SK-N-MC (cell line): ENCODE measurements at regions not wholly inside any gene's neighbourhood (a gene's known extent, or its start where the extent isn't known, plus 50 kb on each side); places are given as distances from the start of the nearest gene placed in this dataset.

Source experiments
- DNase-seq: peaks from one replicate; pipeline ENCODE4 v3.0.0-alpha.2; 2011; ENCODE audit warnings: low read depth, low spot score
- H3K27ac ChIP-seq: fragments of 200-600 bp; sonication (generic); 2 replicates; pipeline ENCODE4 v1.5.1; 2016; ENCODE audit warnings: mixed run types
- H3K36me3 ChIP-seq: fragments of 200-600 bp; sonication (generic); 2 replicates; pipeline ENCODE4 v1.6.1; 2017; ENCODE audit warnings: antibody characterized with exemption, low read length, mixed read lengths; ENCODE audit not compliant: insufficient read depth
- H3K4me3 ChIP-seq: fragments of 200-600 bp; sonication (generic); 2 replicates; pipeline ENCODE4 v1.5.1; 2016
- H3K9ac ChIP-seq: fragments of 200-600 bp; sonication (generic); 2 replicates; pipeline ENCODE4 v1.8.0; 2017; ENCODE audit warnings: mixed run types, mixed read lengths; ENCODE audit not compliant: insufficient read length
- H3K9me3 ChIP-seq: fragments of 200-600 bp; sonication (generic); 2 replicates; pipeline ENCODE4 v1.6.1; 2017; ENCODE audit warnings: low read depth, mild to moderate bottlenecking, antibody characterized with exemption, low read length, moderate library complexity, mixed read lengths
- EZH2 ChIP-seq: fragments of 200-600 bp; sonication (generic); IDR thresholded peaks from one replicate; pipeline ENCODE4 v1.6.1; 2017; ENCODE audit warnings: antibody characterized with exemption
- FOXP2 ChIP-seq: optimal IDR thresholded peaks from 2 replicates; pipeline ENCODE3; 2011; ENCODE audit warnings: mild to moderate bottlenecking, moderate library complexity; ENCODE audit not compliant: insufficient read depth; ENCODE audit errors: extremely low read length, control extremely low read depth
- POLR2AphosphoS5 ChIP-seq: IDR thresholded peaks from 2 replicates; pipeline ENCODE4 v1.6.1; 2012; ENCODE audit warnings: mild to moderate bottlenecking, low read depth, low read length, borderline replicate concordance

DNA sequence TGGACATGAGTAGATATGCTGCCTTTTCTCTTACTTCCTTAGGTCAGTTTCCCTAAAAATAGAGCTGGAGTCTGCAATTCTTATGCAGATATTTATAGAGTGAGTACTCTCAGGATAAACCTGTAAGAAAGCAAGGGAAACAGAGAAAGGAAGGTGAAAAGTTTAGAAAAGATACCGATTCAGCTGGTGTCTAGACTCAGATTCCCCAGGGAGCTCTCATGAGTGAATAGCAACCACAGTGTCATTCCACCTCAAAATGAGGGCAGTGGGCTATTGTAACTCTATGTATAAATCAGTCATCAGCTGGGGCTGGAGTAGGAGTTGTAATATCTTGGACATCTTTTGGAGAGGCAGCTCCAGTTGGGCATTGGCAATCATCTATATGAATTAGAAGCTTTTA is 1485.1 kb upstream of the TMEFF2 start:
- no peaks in the 10 kb centered on the region for H3K36me3 ChIP-seq
- no peak overlapping the region for H3K4me3 ChIP-seq
- H3K9ac ChIP-seq, result no peak overlapping the region
- TF ChIP-seq POLR2AphosphoS5 (no peak), EZH2 (no peak), FOXP2 (no peak)
- H3K27ac ChIP-seq, result no peak overlapping the region
- 0 out of 2 replicates have a peak, but pooled peaks cover 2% of the 10 kb centered on the region for H3K9me3 ChIP-seq
- DNase-seq, result no peak

DNA sequence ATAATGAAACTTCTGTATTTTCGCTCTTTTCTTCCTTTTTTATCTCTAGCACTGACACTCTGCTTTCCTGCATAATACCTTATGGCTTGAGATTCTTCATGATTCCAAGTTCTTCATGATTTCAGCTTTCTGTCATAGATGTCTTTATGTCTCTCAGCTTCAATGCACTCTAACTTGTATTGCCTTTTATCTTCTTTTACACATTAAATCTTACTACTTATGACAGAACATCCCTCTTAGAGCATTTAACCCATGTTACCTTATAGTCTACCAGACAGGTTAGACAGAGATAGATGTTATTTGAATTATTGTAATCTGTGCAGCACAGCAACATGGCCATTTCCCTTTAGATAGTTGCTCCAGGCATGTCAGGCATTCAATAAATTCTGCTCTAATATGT is 1475.7 kb upstream of the TMEFF2 start:
- TF ChIP-seq EZH2 (no peak), POLR2AphosphoS5 (no peak), FOXP2 (no peak)
- no peak overlapping the region for H3K9ac ChIP-seq
- no peaks in the 10 kb centered on the region for H3K9me3 ChIP-seq
- H3K27ac ChIP-seq, result no peak overlapping the region
- no peaks in the 10 kb centered on the region for H3K36me3 ChIP-seq
- H3K4me3 ChIP-seq, result no peak overlapping the region
- no peak for DNase-seq

DNA sequence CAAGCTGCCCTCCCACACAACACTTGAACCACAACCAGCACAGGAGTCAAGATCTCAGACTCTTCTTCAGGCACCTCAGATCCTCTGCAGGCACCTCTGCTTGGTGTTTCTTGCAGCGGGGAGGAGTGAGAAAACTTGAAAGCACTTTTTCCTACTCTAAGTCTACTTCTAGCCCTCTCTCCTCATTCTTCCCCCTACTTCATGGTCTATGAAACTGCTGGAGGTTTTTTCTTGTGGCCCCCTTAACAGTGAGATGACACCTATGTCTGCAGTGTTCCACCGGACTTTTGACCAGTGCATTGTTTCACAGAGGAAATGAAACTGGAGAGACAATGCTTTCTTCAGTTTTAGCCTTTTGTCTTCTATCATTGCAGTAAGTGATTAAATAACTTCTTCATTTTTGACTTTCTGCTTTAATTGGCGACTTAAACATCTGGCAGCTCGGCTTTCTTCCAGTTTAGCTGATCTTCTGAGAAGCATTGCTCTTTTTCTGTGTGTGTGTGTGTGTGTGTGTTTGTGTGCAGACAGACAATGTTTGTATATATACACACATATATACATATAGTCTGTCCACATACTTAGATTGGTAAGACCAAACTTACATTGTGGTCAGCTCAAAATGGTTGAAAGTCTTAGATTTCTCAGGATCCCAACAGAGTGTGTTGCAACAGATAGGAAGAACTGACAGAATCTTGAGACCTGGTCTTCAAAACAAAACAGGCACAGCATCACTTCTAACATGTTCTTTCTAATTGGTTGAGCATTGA is 1474.0 kb upstream of the TMEFF2 start:
- no peak for DNase-seq
- TF ChIP-seq POLR2AphosphoS5, result no peak
- TF ChIP-seq EZH2, result no peak
- no peak for TF ChIP-seq FOXP2
- H3K36me3 ChIP-seq, result no peaks in the 10 kb centered on the region
- H3K9ac ChIP-seq, result no peak overlapping the region
- no peak overlapping the region for H3K4me3 ChIP-seq
- H3K27ac ChIP-seq, result no peak overlapping the region
- H3K9me3 ChIP-seq, result no peaks in the 10 kb centered on the region

DNA sequence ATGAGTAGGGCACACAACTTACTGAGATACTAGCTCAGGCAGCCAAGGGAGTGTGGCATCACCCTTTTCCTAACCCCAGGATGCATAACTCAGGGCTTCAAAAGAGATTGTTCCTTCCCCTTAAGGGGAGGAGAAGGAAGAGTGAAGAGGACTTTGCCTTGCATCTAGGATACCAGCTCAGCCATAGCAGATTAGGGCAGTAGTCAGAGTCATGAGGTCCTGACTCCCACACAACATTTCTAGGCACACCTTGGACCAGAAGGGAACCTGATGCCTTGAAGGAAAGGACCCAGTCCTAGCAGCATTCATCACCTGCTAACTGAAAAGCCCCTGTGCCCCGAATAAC is 1433.2 kb upstream of the TMEFF2 start:
- H3K9me3 ChIP-seq, result no peaks in the 10 kb centered on the region
- no peak overlapping the region for H3K27ac ChIP-seq
- TF ChIP-seq POLR2AphosphoS5 (no peak), FOXP2 (no peak), EZH2 (no peak)
- H3K36me3 ChIP-seq, result no peaks in the 10 kb centered on the region
- H3K9ac ChIP-seq, result no peak overlapping the region
- no peak for DNase-seq
- H3K4me3 ChIP-seq, result no peak overlapping the region

DNA sequence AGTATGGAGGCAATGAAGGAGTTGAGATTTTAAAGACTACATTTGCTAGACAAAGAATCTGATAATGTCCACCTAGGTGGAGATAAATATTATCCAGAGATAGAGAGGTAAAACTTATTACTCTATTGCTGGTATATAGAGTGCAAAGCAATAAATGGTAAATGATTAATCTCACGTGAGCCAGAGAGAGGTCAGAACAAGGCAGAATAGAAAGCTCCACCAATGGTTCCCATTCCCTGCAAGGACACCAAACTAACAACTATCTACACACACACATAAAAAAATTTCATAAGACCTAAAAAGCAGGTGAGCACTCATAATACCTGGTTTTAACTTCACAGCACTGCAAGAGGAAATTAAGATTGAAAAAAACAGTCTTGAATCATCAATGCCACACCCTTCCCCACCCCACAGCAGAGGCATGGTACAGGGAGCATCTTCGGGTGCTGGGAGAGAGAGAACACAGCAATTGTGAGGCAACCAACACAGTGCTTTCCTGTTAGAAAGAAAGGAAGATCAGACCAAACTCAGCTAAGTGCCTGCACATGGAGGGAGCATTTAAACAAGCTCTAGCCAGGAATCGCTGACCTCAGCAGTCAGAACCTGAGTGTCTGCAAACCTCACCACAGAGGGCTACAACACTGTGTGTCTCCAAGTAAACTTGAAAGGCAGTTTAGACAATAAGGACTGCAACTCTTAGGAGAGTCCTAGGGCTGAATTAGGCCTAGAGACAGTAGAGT is 1432.6 kb upstream of the TMEFF2 start:
- no peak overlapping the region for H3K4me3 ChIP-seq
- H3K9me3 ChIP-seq, result no peaks in the 10 kb centered on the region
- no peak for TF ChIP-seq EZH2
- no peak for TF ChIP-seq FOXP2
- no peak for TF ChIP-seq POLR2AphosphoS5
- H3K36me3 ChIP-seq, result no peaks in the 10 kb centered on the region
- DNase-seq, result no peak
- H3K27ac ChIP-seq, result no peak overlapping the region
- H3K9ac ChIP-seq, result no peak overlapping the region

DNA sequence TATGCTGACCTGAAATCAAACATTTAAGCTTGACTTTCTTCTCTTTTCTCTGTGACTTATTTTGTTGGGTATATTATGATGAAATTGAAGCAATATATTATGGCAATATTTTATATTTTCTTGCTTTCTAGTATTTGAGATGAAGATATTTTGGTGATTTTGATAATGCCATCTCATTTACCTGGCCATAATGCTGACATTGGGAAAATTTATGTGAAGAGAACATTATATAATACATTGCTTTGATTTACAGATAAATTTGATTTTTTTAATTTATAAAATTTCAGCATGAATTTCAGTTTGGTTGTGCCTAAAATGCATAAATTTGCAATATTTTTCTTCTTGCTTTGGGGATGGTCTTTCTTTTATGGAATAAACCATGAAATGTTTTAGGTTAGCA is 1413.7 kb upstream of the TMEFF2 start:
- Histone ChIP-seq H3K4me3 (no peak overlapping the region), H3K27ac (no peak overlapping the region), H3K9ac (no peak overlapping the region), H3K36me3 (no peaks in the 10 kb centered on the region), H3K9me3 (no peaks in the 10 kb centered on the region)
- DNase-seq, result no peak
- TF ChIP-seq POLR2AphosphoS5 (no peak), EZH2 (no peak), FOXP2 (no peak)

DNA sequence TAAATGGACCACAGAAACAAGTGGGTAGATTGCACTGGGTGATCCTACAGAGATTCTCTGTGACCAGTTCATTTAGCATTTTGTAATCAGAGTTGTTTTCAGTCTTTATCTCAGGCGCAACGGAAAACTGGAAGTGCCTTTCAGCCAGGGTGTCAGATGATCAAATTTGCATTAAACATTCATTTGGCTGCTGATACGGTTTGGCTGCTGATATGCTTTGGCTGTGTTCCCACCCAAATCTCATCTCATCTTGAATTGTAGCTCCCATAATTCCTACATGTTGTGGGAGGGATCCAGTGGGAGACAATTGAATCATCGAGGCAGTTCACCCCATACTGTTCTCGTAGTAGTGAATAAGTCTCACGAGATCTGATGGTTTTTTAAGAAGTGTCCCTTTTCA is 1396.1 kb upstream of the TMEFF2 start:
- TF ChIP-seq EZH2 (no peak), POLR2AphosphoS5 (no peak), FOXP2 (no peak)
- H3K4me3 ChIP-seq, result no peak overlapping the region
- no peak overlapping the region for H3K9ac ChIP-seq
- H3K27ac ChIP-seq, result no peak overlapping the region
- DNase-seq, result no peak
- H3K36me3 ChIP-seq, result no peaks in the 10 kb centered on the region
- no peaks in the 10 kb centered on the region for H3K9me3 ChIP-seq

DNA sequence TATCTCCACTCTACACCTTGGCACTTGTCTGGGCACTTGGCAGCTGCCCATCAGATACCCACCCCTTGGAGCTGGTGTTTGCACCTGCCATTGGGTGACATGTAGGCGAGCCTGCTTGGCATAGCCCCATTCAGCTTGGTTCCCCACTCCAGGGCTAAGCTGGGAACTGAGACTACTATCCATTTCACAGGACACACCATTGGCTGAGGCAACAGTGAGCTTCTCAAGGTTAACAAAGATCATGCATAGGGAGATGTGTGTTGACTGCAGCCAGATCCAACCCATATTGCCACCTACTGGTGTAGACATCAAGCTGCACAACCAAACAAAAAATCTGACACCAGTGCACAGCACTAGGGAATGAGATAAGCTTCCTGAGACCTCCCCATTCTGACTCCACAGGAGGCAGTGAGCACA is 1389.8 kb upstream of the TMEFF2 start:
- no peaks in the 10 kb centered on the region for H3K36me3 ChIP-seq
- H3K9me3 ChIP-seq, result no peaks in the 10 kb centered on the region
- TF ChIP-seq POLR2AphosphoS5, result no peak
- TF ChIP-seq FOXP2, result no peak
- no peak for TF ChIP-seq EZH2
- H3K4me3 ChIP-seq, result no peak overlapping the region
- no peak for DNase-seq
- no peak overlapping the region for H3K9ac ChIP-seq
- H3K27ac ChIP-seq, result no peak overlapping the region

DNA sequence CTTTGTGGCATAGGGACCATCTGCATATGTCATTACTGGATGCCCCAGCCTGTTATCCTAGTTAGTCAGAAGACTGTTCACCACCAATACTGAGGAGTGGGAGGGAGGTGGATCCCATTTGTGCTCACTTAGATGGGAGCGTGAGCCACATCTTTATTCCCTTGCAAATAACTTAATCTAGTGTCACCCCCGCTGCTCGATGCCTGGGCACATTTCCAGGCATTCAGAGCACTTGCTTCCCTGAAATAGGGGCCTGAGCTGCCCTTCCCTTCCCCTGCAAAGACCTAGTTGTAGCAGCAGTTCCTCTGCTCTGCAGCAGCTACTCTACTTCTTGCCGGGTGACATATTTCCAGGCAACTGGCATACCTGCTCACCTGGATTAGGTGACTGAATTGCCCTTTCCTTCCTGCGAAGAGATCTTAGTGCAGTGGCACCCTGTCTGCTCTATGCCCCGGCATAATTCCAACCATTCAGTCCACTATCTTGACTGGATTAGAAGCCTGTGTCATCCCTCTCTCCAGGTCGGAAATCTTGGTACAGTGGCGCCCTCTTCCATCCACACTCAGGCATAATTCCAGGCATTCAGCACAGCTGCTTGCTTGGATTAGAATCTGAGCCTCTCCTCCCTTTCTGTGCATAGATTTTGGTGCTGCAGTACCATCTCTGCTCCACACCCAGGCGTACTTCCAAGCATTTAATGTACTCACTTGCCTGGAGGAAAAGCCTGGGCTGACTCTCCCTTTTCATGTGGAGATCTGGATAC is 1389.1 kb upstream of the TMEFF2 start:
- DNase-seq, result peak; percentile 24
- Histone ChIP-seq H3K36me3 (no peaks in the 10 kb centered on the region), H3K27ac (no peak overlapping the region), H3K9me3 (no peaks in the 10 kb centered on the region), H3K9ac (no peak overlapping the region), H3K4me3 (no peak overlapping the region)
- no peak for TF ChIP-seq POLR2AphosphoS5
- TF ChIP-seq EZH2, result no peak
- no peak for TF ChIP-seq FOXP2
